K562 (cell line): ENCODE measurements at regions not wholly inside any gene's neighbourhood (a gene's known extent, or its start where the extent isn't known, plus 50 kb on each side); places are given as distances from the start of the nearest gene placed in this dataset.
"Not testable (repeated sequence)": the region's sequence is repeated elsewhere in the genome, so short reads cannot be mapped to it uniquely, and the experiment has no call there.

ENCODE experiments used
- ATAC-seq: fragments of 200-7000 bp; cut with Tn5 transposase; 3 replicates; pipeline ENCODE4 v1.9.1; 2020; ENCODE audit warnings: moderate library complexity
- BruUV-seq: library from RNA; stranded (reverse); fragments of 400-500 nt; replicated peaks from 2 replicates; lab custom pipeline; 2021; lab: Mats Ljungman, UMichigan
- CTCF ChIA-PET: fragments of 300-600 bp; formaldehyde crosslinking; extraction: SDS; loops from one replicate; lab custom pipeline; 2021; ENCODE audit warnings: low intra/inter-chr PET ratio; lab: Yijun Ruan, JAX
- POLR2A ChIA-PET: fragments of 300-600, 350-650 bp; sonication (Branson Sonifier 250); formaldehyde crosslinking; extraction: SDS; loops from one replicate; lab custom pipeline; 2021; ENCODE audit warnings: antibody characterized with exemption, inconsistent platforms; lab: Yijun Ruan, JAX
- DNase-seq, 4 experiments: peaks; one replicate each; pipeline versions ENCODE4 v3.0.0 to v3.0.0-alpha.2; 2011 to 2018; ENCODE audit warnings: low spot score in 3 of 4, mixed read lengths in 3 of 4; ENCODE audit errors: extremely low read depth in 1 of 4
- FAIRE-seq: peaks from 2 replicates; lab custom pipeline; 2011; peaks lifted over from hg19 to GRCh38; lab: Jason Lieb, UNC
- H2AFZ ChIP-seq: 2 replicates; pipeline ENCODE4 v1.6.0; 2011; ENCODE audit warnings: low read depth, low read length, control low read depth, inconsistent platforms
- H3K27ac ChIP-seq: fragments of 200-600 bp; 3 replicates; pipeline ENCODE4 v1.8.0; 2011; ENCODE audit warnings: low read depth, mild to moderate bottlenecking, control low read depth, inconsistent platforms, low read length, moderate library complexity, mixed read lengths; ENCODE audit errors: extremely low read depth
- H3K27me3 ChIP-seq, 2 experiments: fragments of 300-600 bp in 1 of 2; 2 replicates in 1 of 2; 3 replicates in 1 of 2; pipeline versions ENCODE4 v1.6.0 to v1.8.0; 2011; ENCODE audit warnings: inconsistent platforms in 2 of 2, low read length in 2 of 2, mild to moderate bottlenecking in 1 of 2, mixed read lengths in 1 of 2, moderate library complexity in 1 of 2; ENCODE audit not compliant: control insufficient read depth in 2 of 2, insufficient read depth in 2 of 2
- H3K36me3 ChIP-seq: fragments of 300-600 bp; 3 replicates; pipeline ENCODE4 v1.8.0; 2011; ENCODE audit warnings: mild to moderate bottlenecking, low read length, inconsistent platforms; ENCODE audit not compliant: control insufficient read depth, insufficient read depth
- H3K4me1 ChIP-seq, 2 experiments: fragments of 200-600 bp in 1 of 2; replicated peaks in 1 of 2; 2 replicates in 1 of 2; 3 replicates in 1 of 2; pipeline versions ENCODE4 v1.5.1 to v1.8.0; 2011; ENCODE audit warnings: inconsistent platforms in 2 of 2, low read length in 2 of 2, mild to moderate bottlenecking in 1 of 2, mixed read lengths in 1 of 2, moderate library complexity in 1 of 2; ENCODE audit not compliant: control insufficient read depth in 2 of 2, insufficient read depth in 2 of 2
- H3K4me2 ChIP-seq: 2 replicates; pipeline ENCODE4 v1.6.1; 2011; ENCODE audit warnings: low read length, control low read depth, inconsistent platforms, mixed read lengths; ENCODE audit not compliant: insufficient read depth
- H3K4me3 ChIP-seq: fragments of 200-600 bp; sonication (generic), shearing (Covaris generic); 2 replicates; pipeline ENCODE4 v1.5.1; 2016; ENCODE audit warnings: control low read depth, inconsistent platforms
- H3K79me2 ChIP-seq: fragments of 200-600 bp; 3 replicates; pipeline ENCODE4 v1.8.0; 2011; ENCODE audit warnings: low read length, inconsistent platforms; ENCODE audit not compliant: control insufficient read depth, insufficient read depth
- H3K9ac ChIP-seq, 2 experiments: 2 replicates each; pipeline versions ENCODE4 v1.6.0 to v1.6.1; 2011; ENCODE audit warnings: low read depth in 2 of 2, low read length in 2 of 2, control low read depth in 1 of 2, inconsistent platforms in 1 of 2, mild to moderate bottlenecking in 1 of 2, mixed read lengths in 1 of 2; ENCODE audit not compliant: insufficient read depth in 1 of 2
- H3K9me1 ChIP-seq: one replicate; pipeline ENCODE4 v1.6.0; 2011; ENCODE audit warnings: inconsistent platforms, mild to moderate bottlenecking, low read length, moderate library complexity; ENCODE audit not compliant: control insufficient read depth, insufficient read depth
- H3K9me3 ChIP-seq: replicated peaks from 2 replicates; pipeline ENCODE4 v1.5.1; 2011; ENCODE audit warnings: low read depth, low read length, inconsistent platforms; ENCODE audit not compliant: control insufficient read depth, insufficient read depth
- H4K20me1 ChIP-seq: replicated peaks from 2 replicates; pipeline ENCODE4 v1.6.1; 2011; ENCODE audit warnings: low read length, inconsistent platforms, mixed read lengths; ENCODE audit not compliant: control insufficient read depth, insufficient read depth
- ARHGAP35 ChIP-seq: fragments of 450-650 bp; IDR thresholded peaks from 2 replicates; pipeline ENCODE4 v1.6.1; 2018; ENCODE audit not compliant: partially characterized antibody
- HNRNPL ChIP-seq: fragments of 200-400 bp; formaldehyde crosslinking; IDR thresholded peaks from 2 replicates; pipeline ENCODE4 v1.6.1; 2017; ENCODE audit warnings: low read depth, mild to moderate bottlenecking, low read length
- POLR2A ChIP-seq: fragments of 450-650 bp; conservative IDR thresholded peaks from 2 replicates; pipeline ENCODE4 v1.6.1; 2016
- WGBS: fragments of 100-300 bp; shearing (Covaris generic); methylation state at CpG from one replicate; pipeline ENCODE4 v1.1.6; 2016; ENCODE audit warnings: low coverage, mixed read lengths; ENCODE audit not compliant: insufficient coverage; ENCODE audit errors: missing lambda C conversion rate; 5-methylcytosine and 5-hydroxymethylcytosine counted together
- in situ Hi-C: fragments of 300-500 bp; cut with MboI; formaldehyde crosslinking; loops from 4 replicates; pipeline ENCODE4 v1.15.0; 2018; ENCODE audit warnings: inconsistent platforms, mixed read lengths
- intact Hi-C: fragments of 100-400 bp; cut with micrococcal nuclease; formaldehyde crosslinking; loops from 2 replicates; pipeline ENCODE4 v1.14.2; 2022
- TF ChIP-seq, protein P1 (sequence below): sonication (generic); formaldehyde crosslinking; IDR thresholded peaks from 2 replicates; pipeline ENCODE4 v1.8.0; 2022; ENCODE audit warnings: missing genetic modification reagents, mild to moderate bottlenecking, borderline replicate concordance

DNA sequence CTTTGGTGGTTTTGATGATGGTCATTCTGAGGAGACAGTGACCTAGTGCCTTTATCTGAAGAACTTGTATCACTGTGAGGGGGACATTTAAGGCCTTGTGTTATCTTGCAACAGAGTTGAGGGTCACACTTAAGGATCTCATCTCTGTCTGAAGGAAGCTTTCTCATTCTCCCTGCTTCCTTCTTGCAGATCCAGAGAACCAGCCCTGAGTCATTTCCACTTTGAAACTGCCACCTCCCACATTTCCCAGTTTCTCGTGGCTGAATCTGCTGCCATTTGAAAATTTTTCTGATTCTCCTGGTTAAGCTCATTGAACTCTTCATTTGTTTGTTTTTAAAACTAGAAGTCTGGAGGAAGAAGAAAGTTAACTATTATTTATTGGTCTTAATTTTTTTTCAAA is 190.2 kb upstream of the CDH11 start:
- Histone ChIP-seq H3K9ac (no peak overlapping the region), H2AFZ (no peak overlapping the region), H3K9me1 (no peaks in the 10 kb centered on the region), H3K4me3 (no peak overlapping the region), H3K27me3 (no peaks in the 10 kb centered on the region), H3K4me1 (no peaks in the 10 kb centered on the region), H3K9me3 (no peaks in the 10 kb centered on the region), H4K20me1 (no peaks in the 10 kb centered on the region), H3K27ac (no peak overlapping the region), H3K36me3 (no peaks in the 10 kb centered on the region), H3K79me2 (no peaks in the 10 kb centered on the region), H3K4me2 (no peak overlapping the region)
- ChIA-PET CTCF (no interaction called here), POLR2A (no interaction called here)
- DNase-seq, result no peak
- intact Hi-C loops, result no loop called here
- 0% methylated on average over 1 of the region's 1 CpG for WGBS
- in situ Hi-C loops, result no loop called here
- FAIRE-seq, result no peak
- no TSS peak for BruUV-seq
- no peak for TF ChIP-seq ARHGAP35
- no peak for TF ChIP-seq HNRNPL
- TF ChIP-seq, protein P1, sequence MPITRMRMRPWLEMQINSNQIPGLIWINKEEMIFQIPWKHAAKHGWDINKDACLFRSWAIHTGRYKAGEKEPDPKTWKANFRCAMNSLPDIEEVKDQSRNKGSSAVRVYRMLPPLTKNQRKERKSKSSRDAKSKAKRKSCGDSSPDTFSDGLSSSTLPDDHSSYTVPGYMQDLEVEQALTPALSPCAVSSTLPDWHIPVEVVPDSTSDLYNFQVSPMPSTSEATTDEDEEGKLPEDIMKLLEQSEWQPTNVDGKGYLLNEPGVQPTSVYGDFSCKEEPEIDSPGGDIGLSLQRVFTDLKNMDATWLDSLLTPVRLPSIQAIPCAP (CRISPR knock-in tag), result no peak
- TF ChIP-seq POLR2A, result no peak
- TF ChIP-seq, all 486 proteins: peak for 0
- no peak for ATAC-seq

DNA sequence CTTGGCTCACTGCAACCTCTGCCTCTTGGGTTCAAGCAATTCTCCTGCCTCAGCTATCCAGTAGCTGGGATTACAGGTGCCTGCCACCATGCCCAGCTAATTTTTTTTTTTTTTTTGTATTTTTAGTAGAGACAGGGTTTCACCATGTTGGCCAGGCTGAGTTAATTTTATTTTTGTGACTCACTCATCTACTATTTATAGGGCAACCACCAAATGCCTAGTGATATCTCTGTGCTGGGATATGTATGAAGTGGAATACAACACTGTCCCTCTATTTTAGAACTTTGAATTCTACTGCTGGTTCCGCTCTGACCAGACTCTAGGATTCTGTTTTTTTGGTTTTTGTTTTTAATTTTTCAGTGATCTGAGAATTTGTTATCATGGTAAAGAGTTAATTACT is 188.6 kb upstream of the CDH11 start:
- in situ Hi-C loops, H4K20me1 ChIP-seq, FAIRE-seq, H3K36me3 ChIP-seq, POLR2A ChIA-PET, H2AFZ ChIP-seq, H3K79me2 ChIP-seq, H3K9ac ChIP-seq, H3K27me3 ChIP-seq, intact Hi-C loops, ATAC-seq, H3K9me1 ChIP-seq, H3K4me1 ChIP-seq, H3K27ac ChIP-seq, DNase-seq, BruUV-seq, H3K9me3 ChIP-seq, H3K4me2 ChIP-seq, CTCF ChIA-PET, H3K4me3 ChIP-seq: not testable (repeated sequence)
- whole genome bisulfite sequencing, result 0% methylated on average over 1 of the region's 1 CpG
